HG03139 (cell line): ENCODE measurements at regions not wholly inside any gene's neighbourhood (a gene's known extent, or its start where the extent isn't known, plus 50 kb on each side); places are given as distances from the start of the nearest gene placed in this dataset.
"Not testable (repeated sequence)": the region's sequence is repeated elsewhere in the genome, so short reads cannot be mapped to it uniquely, and the experiment has no call there.

Source experiments
- ATAC-seq: cut with Tn5 transposase; IDR thresholded peaks from one replicate; pipeline ENCODE4 v1.9.1; 2021; ENCODE audit not compliant: unreplicated experiment

DNA sequence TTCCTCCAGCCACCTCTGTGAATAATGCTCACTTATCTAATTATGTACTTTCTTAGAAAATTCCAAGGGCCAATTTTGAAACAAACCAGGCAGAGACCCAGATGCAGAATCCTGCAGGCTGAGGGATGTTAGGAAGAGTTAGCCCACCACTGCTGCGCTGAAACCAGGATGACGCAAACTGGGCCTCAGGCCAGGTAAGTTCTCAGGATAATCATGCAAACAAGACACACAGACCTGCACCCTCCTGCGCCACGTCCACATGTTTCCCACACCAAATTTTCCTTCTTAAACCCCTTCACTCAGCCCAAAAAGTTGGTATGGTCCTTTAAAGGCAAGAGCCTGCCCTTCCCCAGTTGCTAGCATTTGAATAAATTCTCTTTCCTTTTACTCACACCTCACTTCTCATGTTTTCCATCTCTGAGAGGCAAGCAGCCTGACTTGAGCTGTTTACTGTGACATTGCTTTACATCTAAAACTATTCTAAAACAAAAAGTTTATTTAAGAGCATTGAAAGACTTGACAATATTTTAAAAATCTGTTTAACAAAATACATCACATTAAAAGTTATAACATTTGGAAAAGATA lies 887.1 kb downstream of the LRRIQ3 start:
- no peak for ATAC-seq

- ATAC-seq: no peak
These were observed 890.9 kb downstream of the LRRIQ3 start for GRCh38 chr1:73306899-73307555.

DNA sequence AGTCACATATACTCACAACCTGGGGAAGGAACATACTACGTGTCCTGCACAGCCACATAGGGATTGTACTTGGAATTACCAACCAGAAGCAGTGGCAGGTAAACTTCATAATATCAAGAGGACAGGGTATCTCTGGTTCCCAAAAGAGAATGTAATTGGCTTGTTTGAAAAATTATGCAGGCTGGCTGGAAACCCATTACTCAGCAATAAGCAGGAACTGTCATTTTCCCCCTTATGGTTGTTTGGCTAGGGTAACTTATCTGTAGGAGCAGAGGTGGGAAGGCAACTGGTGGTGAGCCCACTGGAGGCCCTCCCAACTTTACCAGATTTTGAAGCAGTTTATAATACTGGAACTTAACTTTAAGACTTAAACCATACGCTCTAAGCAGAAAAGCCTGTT lies 924.1 kb downstream of the LRRIQ3 start:
- no peak for ATAC-seq

DNA sequence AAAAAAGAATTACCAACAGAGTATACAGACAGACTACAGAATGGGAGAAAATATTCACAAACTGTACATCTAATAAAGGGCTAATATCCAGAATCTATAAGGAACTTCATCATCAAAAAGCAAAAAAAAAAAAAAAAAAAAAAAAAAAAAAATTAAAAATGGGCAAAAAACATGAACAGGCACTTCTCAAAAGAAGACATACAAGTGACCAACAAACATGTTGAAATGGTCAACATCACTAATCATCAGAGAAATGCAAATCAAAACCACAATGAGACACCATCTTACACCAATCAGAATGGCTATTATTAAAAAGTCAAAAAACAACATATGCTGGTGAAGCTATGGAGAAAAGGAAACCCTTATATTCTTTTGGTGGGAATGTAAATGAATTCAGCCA lies 952.8 kb downstream of the LRRIQ3 start:
- ATAC-seq: not testable (repeated sequence)

GRCh38 chr1:73218995-73219546 lies 936.7 kb upstream of the NEGR1 start:
- no peak for ATAC-seq

DNA sequence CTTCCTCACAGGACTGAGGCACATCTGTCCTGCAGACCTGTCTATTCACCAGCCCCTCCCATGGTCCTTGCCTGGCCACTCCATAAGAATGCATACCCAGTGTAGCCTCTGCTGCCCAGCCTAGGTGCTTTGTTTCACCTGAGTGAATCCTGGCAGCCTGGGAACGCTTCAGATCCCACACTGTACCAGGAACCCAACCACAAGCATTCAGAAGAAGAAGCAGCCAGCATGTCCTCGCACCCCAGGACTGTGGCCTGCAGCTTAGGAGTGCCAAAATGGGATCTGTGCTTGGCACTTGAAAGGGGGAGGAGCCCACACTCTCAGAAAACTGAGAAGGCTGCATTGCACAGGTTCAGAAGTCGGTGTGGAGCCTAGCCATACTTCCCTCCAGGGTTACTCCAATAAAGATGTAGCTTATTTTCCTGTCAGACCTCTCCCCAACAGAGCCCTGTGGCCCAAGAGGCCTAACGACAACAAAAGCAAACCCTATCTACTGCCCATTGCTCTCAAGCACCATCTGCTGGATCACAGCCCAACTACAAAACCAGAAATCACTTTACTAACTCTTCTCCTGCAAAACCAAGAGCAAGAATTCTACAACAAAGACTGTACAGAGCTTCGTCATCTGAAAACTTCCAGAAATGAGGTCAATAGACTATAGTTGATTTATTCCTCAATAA lies 923.1 kb upstream of the NEGR1 start:
- no peak for ATAC-seq

DNA sequence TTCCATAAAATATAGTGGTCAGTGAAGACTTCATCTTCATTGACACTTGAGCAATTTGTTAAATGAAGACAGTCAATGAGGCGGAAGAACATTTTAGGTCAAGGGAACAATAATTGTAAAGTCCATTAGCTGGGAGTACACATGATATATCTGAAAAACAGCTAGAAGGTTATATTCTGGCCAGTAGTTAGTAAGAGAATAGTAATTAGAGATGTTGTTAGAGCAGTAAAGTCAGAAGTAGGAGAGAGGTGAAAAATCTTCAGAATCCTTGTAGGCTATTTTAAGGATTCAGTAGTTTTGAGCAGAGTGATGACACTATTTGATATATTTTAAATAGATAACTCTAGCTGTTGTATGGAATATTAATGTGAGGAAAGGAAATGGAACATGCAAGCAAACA lies 915.6 kb upstream of the NEGR1 start:
- no peak for ATAC-seq

- no peak for ATAC-seq
These were observed 912.6 kb upstream of the NEGR1 start for GRCh38 chr1:73194965-73195364.

DNA sequence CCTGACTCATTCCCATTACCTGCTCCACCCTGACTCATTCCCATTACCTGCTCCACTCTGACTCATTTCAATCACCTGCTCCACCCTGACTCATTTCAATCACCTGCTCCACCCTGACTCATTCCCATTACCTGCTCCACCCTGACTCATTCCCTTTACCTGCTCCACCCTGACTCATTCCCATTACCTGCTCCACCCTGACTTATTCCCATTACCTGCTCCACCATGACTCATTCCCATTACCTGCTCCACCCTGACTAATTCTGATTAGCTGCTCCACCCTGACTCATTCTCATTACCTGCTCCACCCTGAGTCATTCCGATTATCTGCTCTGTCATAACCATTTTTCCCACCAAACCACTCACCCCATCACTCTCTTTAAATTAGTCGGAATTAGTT lies 901.2 kb upstream of the NEGR1 start:
- not testable (repeated sequence) for ATAC-seq

DNA sequence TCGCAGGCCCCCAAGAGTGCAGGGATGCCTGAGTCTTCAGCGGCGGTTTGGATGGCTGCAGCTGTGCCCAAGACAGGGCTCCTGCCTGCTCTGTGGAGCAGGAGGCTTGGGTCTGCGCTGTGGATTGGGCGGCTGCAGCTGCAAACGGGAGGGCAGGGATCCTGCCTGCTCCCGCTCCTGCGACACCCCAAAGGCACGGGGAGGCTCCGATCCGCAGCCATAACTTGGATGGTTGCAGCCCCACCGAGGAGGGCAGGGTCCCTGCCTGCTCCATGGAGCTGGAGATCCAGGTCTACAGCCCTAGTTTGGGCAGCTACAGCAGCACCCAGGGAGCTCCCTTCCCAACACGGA lies 898.8 kb upstream of the NEGR1 start:
- ATAC-seq: no peak

DNA sequence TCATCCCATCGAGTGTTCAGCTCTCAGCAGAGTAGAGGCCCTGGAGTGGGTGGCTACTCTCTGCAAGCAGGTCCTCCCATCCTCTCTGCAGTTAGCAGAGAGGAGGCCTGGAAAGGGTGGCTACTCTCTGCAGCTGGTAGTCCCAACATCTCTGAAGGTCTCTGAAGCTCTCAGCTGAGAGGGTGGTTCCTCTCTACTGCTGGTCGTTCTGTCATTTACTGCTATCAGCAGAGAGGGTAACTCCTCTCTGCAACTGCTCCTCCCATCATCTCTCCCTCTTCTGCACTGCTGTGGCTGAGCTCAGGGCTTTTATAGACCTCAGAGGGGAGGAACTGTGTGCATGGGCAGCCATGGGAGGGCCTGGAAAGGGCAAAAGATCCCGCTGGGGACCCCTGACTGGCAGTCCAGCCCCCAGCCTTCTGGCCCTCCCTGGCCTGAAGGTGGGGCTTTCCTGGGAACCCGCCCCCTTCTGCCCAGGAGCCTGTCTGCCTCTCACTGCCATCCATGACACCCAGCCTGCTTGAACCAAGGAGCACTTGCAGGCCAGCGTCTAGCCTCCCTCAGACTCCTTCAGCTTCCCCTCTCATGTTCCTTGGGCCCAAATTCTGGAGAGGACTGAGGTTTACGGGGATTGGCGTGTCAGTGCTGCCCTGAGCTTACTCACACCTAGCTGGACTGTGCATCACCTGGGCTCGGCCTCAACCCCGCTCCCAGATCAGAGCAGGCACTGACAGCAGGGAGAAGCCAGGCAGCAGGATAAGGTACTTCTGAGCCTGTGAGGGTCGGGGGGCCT lies 898.3 kb upstream of the NEGR1 start:
- no peak for ATAC-seq

GRCh38 chr1:73176902-73177301 lies 894.6 kb upstream of the NEGR1 start:
- no peak for ATAC-seq

DNA sequence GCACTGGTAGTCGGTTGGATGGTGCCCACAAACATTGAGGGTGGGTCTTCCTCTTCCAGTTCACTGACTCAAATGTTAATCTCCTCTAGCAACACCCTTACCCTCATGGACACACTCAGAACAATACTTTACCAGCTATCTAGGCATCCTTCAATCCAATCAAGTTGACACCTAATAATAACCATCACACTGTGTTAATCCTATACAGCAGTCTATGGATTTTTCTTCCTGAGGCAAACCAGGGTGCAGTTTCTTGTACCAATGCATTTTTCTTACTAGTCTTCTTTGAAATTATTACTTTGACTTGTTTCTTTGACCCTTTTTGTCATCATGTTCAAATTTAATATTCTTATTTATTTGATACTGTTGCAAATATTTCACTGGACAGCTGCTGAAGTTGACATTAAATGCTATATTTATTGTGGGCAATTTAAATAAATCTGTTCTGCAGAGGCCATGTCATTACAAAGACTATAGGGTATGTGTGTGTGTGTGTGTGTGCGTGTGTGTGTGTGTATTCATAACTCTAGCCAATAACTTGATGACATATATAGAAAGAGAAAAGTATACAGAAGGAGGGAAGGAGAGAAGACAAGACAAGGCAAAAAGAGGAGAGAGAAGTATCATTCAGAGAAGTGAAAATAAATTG lies 884.8 kb upstream of the NEGR1 start:
- ATAC-seq: no peak

DNA sequence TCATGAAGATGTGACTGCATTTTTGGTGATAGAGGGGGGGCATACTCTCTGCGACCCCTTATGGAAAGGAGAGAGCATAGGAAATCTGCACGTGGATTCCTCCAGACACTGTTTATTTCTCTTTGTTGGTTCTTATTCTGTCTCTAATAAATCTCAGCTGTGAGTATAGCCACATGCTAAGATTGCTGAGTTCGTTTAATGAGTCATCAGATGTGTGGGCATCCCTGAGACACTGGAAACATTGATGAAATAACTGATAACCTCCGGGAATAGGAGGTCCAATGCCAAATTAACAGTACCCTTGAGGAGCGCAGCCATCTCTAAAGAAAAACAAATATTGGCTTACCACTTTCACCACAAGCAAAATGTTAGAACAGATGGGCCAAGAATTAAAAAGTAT lies 880.2 kb upstream of the NEGR1 start:
- no peak for ATAC-seq

DNA sequence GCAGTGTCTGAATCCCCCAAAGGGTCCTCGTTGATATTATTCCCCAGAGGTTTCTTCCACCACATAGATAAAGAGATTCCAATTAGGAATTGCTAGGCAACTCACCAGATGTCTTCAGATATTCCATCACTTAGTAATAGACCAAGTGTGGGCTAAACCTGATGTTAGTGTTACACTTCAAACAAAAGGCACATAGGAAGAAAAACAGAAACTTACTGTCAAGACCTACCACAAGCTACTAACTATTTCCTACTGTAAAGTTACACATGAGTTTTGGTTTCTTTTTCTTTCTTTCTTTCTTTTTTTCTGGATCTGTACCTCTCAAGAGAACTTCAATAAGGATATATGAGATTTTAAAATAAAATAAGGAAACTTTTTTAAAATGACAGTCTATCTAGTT lies 879.1 kb upstream of the NEGR1 start:
- ATAC-seq: no peak

DNA sequence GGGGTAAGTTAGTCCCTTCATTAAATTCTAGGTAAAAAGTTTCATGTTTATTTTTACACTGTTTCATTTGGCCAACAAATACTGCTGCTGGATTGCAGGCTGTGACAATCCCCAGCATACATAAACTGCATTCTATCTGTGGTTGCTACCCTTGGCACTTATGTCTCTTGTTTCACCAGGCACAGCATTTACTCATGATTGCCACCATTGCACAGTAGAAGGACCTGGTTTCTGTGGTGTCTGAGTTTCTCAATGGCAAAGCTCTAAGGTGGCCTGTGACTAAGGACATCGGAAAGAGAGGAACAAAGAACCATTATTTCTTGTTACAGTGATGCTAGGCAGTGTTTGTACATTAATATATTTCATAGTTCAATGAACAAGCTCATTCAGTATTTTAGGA lies 878.4 kb upstream of the NEGR1 start:
- no peak for ATAC-seq

GRCh38 chr1:73144311-73144710 lies 862.0 kb upstream of the NEGR1 start:
- ATAC-seq: no peak

DNA sequence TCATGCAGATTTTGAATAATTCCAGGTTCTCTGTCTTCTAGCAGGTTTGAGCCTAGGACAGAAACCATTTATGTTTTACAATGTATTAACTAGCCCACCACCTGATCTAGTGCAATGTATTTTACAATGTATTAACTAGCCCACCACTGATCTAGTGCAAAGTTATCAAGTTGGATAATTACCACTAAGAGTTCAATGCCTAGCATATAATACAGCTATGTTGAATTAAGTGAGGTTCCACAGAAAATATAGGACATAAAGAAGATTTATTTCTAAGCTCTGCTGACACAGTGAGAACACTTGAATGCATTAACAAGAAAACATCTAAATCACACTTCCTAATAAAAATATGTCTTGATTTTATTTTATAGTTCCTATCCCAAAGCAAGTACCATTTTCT lies 854.6 kb upstream of the NEGR1 start:
- no peak for ATAC-seq

- ATAC-seq: no peak
These were observed 824.6 kb upstream of the NEGR1 start for GRCh38 chr1:73106931-73107330.

- ATAC-seq: no peak
These were observed 823.4 kb upstream of the NEGR1 start for GRCh38 chr1:73105755-73106154.

DNA sequence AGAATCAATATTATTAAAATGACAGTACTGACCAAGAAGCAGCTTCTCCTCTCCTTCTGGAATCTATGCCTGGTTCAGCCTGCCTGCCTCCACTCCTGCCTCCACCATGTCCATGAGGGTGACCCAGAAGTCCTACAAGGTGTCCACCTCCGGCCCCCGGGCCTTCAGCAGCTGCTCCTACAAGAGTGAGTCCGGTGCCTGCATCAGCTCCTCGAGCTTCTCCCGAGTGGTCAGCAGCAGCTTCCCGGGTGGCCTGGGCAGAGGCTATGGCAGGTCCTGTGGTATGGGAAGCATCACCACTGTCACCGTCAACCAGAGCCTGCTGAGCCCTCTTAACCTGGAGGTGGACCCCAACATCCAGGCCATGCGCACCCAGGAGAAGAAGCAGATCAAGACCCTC lies 822.4 kb upstream of the NEGR1 start:
- ATAC-seq: no peak
